Caco-2 (cell line): ENCODE measurements at regions not wholly inside any gene's neighbourhood (a gene's known extent, or its start where the extent isn't known, plus 50 kb on each side); places are given as distances from the start of the nearest gene placed in this dataset.

Experiments
- BruUV-seq: library from RNA; stranded (reverse); fragments of 400-500 nt; replicated peaks from 2 replicates; lab custom pipeline; 2021; lab: Mats Ljungman, UMichigan
- CTCF ChIA-PET: fragments of 300-600 bp; sonication (Branson Sonifier 250); formaldehyde crosslinking; loops from one replicate; lab custom pipeline; 2022; ENCODE audit warnings: antibody characterized with exemption; lab: Charles Lee
- POLR2A ChIA-PET: fragments of 300-600 bp; sonication (Branson Sonifier 250); formaldehyde crosslinking; loops from one replicate; lab custom pipeline; 2022; ENCODE audit warnings: antibody characterized with exemption; lab: Charles Lee
- DNase-seq, 2 experiments: peaks; one replicate each; pipeline versions ENCODE4 v3.0.0 to v3.0.0-alpha.2; 2020 to 2022
- H3K27me3 ChIP-seq: replicated peaks from 2 replicates; pipeline ENCODE4 v1.6.0; 2011; ENCODE audit warnings: low read length; ENCODE audit not compliant: control insufficient read depth, insufficient read depth
- H3K36me3 ChIP-seq: 2 replicates; pipeline ENCODE4 v1.5.1; 2011; ENCODE audit warnings: low read length; ENCODE audit not compliant: control insufficient read depth, insufficient read depth
- H3K4me1 ChIP-seq: fragments of 250-450 bp; sonication (Bioruptor Pico); 2 replicates; pipeline ENCODE4 v1.5.1; 2020; ENCODE audit warnings: mild to moderate bottlenecking
- H3K4me3 ChIP-seq: 2 replicates; pipeline ENCODE4 v1.5.1; 2011; ENCODE audit warnings: low read depth, mild to moderate bottlenecking, control low read depth, low read length
- H3K9me3 ChIP-seq: fragments of 250-450 bp; sonication (Bioruptor Pico); 2 replicates; pipeline ENCODE4 v1.5.1; 2020; ENCODE audit warnings: mild to moderate bottlenecking, moderate library complexity
- H3K27ac Mint-ChIP-seq: one replicate; pipeline ENCODE4 v1.8.0; 2022; ENCODE audit warnings: mixed read lengths; ENCODE audit not compliant: unreplicated experiment
- H3K27me3 Mint-ChIP-seq: one replicate; pipeline ENCODE4 v1.8.0; 2022; ENCODE audit warnings: mixed read lengths; ENCODE audit not compliant: insufficient read depth, unreplicated experiment
- H3K36me3 Mint-ChIP-seq: one replicate; pipeline ENCODE4 v1.8.0; 2022; ENCODE audit warnings: mild to moderate bottlenecking, mixed read lengths; ENCODE audit not compliant: insufficient read depth, unreplicated experiment
- H3K4me1 Mint-ChIP-seq: one replicate; pipeline ENCODE4 v1.8.0; 2022; ENCODE audit warnings: low read depth, mixed read lengths; ENCODE audit not compliant: unreplicated experiment
- H3K4me3 Mint-ChIP-seq: one replicate; pipeline ENCODE4 v1.8.0; 2022; ENCODE audit warnings: mild to moderate bottlenecking, moderate library complexity, mixed read lengths; ENCODE audit not compliant: unreplicated experiment
- H3K9me3 Mint-ChIP-seq: one replicate; pipeline ENCODE4 v1.8.0; 2022; ENCODE audit warnings: mixed read lengths; ENCODE audit not compliant: unreplicated experiment
- intact Hi-C: fragments of 100-400 bp; cut with micrococcal nuclease; formaldehyde crosslinking; loops from one replicate; pipeline ENCODE4 v1.10.0; 2022; ENCODE audit not compliant: unreplicated experiment
- TF ChIP-seq, protein P1 (sequence below), 2 experiments: fragments of 200-600 bp in 1 of 2; IDR thresholded peaks; 1 replicate in 1 of 2; 2 replicates in 1 of 2; pipeline versions ENCODE4 v1.5.1 to v1.8.0; 2011 to 2022; ENCODE audit warnings: antibody characterized with exemption in 1 of 2, control low read depth in 1 of 2, inconsistent platforms in 1 of 2, low read depth in 1 of 2, low read length in 1 of 2, mild to moderate bottlenecking in 1 of 2, moderate library complexity in 1 of 2; ENCODE audit not compliant: insufficient read depth in 1 of 2, severe bottlenecking in 1 of 2, unreplicated experiment in 1 of 2

DNA sequence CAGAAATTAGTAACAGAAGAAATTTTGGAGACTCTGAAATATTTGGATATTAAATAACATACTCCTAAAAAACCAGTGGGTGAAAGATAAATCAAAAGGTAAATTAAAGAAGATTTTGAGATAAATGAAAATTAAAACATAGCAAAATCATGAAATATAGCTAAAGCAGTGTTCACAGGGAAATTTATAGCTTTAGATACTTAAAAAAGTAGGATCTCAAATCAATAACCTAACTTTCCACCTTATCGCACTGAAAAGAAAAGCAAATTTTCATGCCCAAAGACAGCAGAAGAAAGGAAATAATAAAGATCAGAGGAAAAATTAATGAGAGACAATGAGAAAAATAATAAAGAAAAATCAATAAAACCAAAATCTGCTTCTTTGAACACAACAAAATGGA, 135.1 kb upstream of the KLF7 start:
- POLR2A ChIA-PET = no interaction called here
- Mint-ChIP-seq H3K4me1 (no peaks in the 10 kb centered on the region), H3K4me3 (no peak overlapping the region), H3K36me3 (no peaks in the 10 kb centered on the region), H3K27me3 (peaks cover 24% of the 10 kb centered on the region), H3K9me3 (no peaks in the 10 kb centered on the region), H3K27ac (no peak overlapping the region)
- no TSS peak for BruUV-seq
- TF ChIP-seq, protein P1, sequence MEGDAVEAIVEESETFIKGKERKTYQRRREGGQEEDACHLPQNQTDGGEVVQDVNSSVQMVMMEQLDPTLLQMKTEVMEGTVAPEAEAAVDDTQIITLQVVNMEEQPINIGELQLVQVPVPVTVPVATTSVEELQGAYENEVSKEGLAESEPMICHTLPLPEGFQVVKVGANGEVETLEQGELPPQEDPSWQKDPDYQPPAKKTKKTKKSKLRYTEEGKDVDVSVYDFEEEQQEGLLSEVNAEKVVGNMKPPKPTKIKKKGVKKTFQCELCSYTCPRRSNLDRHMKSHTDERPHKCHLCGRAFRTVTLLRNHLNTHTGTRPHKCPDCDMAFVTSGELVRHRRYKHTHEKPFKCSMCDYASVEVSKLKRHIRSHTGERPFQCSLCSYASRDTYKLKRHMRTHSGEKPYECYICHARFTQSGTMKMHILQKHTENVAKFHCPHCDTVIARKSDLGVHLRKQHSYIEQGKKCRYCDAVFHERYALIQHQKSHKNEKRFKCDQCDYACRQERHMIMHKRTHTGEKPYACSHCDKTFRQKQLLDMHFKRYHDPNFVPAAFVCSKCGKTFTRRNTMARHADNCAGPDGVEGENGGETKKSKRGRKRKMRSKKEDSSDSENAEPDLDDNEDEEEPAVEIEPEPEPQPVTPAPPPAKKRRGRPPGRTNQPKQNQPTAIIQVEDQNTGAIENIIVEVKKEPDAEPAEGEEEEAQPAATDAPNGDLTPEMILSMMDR (IDR thresholded peaks at IDR 0.05; ENCODE audit: insufficient read depth in 1 of 2, low read depth in 1 of 2, low read length in 1 of 2, severe bottlenecking in 1 of 2, unreplicated experiment in 1 of 2) = no peak
- Histone ChIP-seq H3K36me3 (no peaks in the 10 kb centered on the region), H3K9me3 (no peaks in the 10 kb centered on the region), H3K4me3 (no peak overlapping the region), H3K27me3 (no peaks in the 10 kb centered on the region), H3K4me1 (no peaks in the 10 kb centered on the region)
- intact Hi-C loops = no loop called here
- DNase-seq = no peak
- CTCF ChIA-PET = no interaction called here

DNA sequence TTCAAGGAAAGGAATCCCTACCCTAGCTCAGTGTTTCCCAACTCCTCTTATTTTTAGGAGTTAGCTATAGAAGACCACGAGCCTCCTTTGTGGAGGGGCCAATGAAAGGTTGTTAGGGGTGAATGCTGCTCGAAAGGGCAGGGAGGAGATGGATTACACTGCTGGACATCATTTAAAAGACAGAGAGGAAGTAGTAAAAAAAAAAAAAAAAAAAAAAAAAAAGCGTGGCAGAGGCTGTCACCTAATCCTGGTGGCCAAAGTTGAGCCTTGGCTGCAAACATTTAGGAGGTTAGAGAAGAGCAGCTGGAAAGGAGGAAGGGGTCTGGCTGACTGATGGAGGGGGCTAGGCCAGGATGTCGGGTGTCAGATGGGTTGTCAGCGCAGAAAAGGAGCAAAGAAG, 139.0 kb upstream of the KLF7 start:
- Histone ChIP-seq H3K4me1 (no peaks in the 10 kb centered on the region), H3K36me3 (no peaks in the 10 kb centered on the region), H3K27me3 (no peaks in the 10 kb centered on the region), H3K9me3 (no peaks in the 10 kb centered on the region), H3K4me3 (no peak overlapping the region)
- ChIA-PET CTCF (no interaction called here), POLR2A (no interaction called here)
- no peak overlapping the region for H3K4me3 Mint-ChIP-seq
- no peaks in the 10 kb centered on the region for H3K4me1 Mint-ChIP-seq
- no peak for DNase-seq
- intact Hi-C loops = loop anchor here (1.0 kb wide), 1 partner anchor 28 kb away; no protein-coding TSS in a partner anchor
- no peaks in the 10 kb centered on the region for H3K36me3 Mint-ChIP-seq
- peaks cover 25% of the 10 kb centered on the region for H3K27me3 Mint-ChIP-seq
- no TSS peak for BruUV-seq
- no peaks in the 10 kb centered on the region for H3K9me3 Mint-ChIP-seq
- no peak overlapping the region for H3K27ac Mint-ChIP-seq
- TF ChIP-seq, protein P1 (IDR thresholded peaks at IDR 0.05; ENCODE audit: insufficient read depth in 1 of 2, low read depth in 1 of 2, low read length in 1 of 2, severe bottlenecking in 1 of 2, unreplicated experiment in 1 of 2) = no peak

DNA sequence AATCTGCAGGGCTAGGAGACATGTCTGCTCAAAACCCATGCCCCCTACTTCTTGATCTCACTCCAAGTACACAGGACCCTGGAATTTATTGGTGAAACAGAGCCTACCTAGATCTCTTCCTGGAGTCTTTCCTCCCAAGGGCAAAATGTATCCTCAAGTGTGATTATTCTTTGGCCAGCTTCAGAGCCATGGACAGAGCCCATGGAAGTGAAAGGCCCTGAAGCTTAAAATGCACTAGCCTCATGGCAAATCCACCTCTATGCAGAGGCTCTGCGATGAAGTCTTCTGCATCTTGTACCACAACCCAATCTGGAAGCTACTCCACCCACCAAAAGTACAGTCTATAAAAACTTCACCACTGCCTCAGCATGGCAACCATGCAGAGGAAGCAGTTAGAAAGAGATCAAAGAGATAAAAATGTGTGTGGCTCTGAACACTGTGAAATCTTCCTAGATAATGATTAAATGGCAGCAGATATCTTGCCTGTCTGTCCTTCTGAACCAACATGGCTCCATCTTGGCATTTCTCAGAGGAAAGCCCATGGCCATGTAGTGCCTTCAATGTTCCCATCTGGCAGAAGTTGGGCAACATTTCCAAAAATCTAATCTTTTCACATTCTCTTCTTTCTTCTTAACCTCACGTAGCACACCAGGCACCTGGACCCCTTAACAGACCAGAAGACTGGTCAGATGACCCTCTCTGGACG, 142.9 kb upstream of the KLF7 start:
- Mint-ChIP-seq H3K27ac (no peak overlapping the region), H3K4me3 (no peak overlapping the region), H3K4me1 (no peaks in the 10 kb centered on the region), H3K27me3 (peaks cover 19% of the 10 kb centered on the region), H3K9me3 (no peaks in the 10 kb centered on the region), H3K36me3 (no peaks in the 10 kb centered on the region)
- H3K36me3 ChIP-seq = no peaks in the 10 kb centered on the region
- BruUV-seq = no TSS peak
- no peaks in the 10 kb centered on the region for H3K9me3 ChIP-seq
- CTCF ChIA-PET = no interaction called here
- intact Hi-C loops = no loop called here
- no peak overlapping the region for H3K4me3 ChIP-seq
- no peaks in the 10 kb centered on the region; the same call in none of the 2 replicates for H3K27me3 ChIP-seq
- POLR2A ChIA-PET = no interaction called here
- no peaks in the 10 kb centered on the region for H3K4me1 ChIP-seq
- DNase-seq = no peak
- TF ChIP-seq, protein P1 (IDR thresholded peaks at IDR 0.05; ENCODE audit: insufficient read depth in 1 of 2, low read depth in 1 of 2, low read length in 1 of 2, severe bottlenecking in 1 of 2, unreplicated experiment in 1 of 2) = no peak
